SK-N-SH (cell line): ENCODE measurements at regions not wholly inside any gene's neighbourhood (a gene's known extent, or its start where the extent isn't known, plus 50 kb on each side); places are given as distances from the start of the nearest gene placed in this dataset.

Source experiments
- CTCF ChIA-PET: fragments of 300-600, 350-600 bp; formaldehyde crosslinking; extraction: SDS; loops from one replicate; lab custom pipeline; 2021; lab: Yijun Ruan, JAX
- POLR2A ChIA-PET: fragments of 350-600 bp; sonication (Branson Sonifier 250); formaldehyde crosslinking; extraction: SDS; loops from one replicate; lab custom pipeline; 2020; ENCODE audit warnings: antibody characterized with exemption, inconsistent platforms; lab: Yijun Ruan, JAX
- DNase-seq: peaks from one replicate; pipeline ENCODE4 v3.0.0; 2012
- H2AFZ ChIP-seq: fragments of 200-600 bp; sonication (generic); 2 replicates; pipeline ENCODE4 v1.8.1; 2016; ENCODE audit warnings: antibody characterized with exemption, mild to moderate bottlenecking, low read depth
- H3F3A ChIP-seq: fragments of 200-600 bp; sonication (generic); replicated peaks from 2 replicates; pipeline ENCODE3; 2016; ENCODE audit warnings: antibody characterized with exemption, mild to moderate bottlenecking; ENCODE audit not compliant: insufficient read depth
- H3K27ac ChIP-seq, 2 experiments: fragments of 200-500 bp in 1 of 2; fragments of 200-600 bp in 1 of 2; sonication (Bioruptor generic) in 1 of 2; sonication (generic), shearing (Covaris generic) in 1 of 2; 2 replicates each; pipeline versions ENCODE4 v1.5.1 to v1.6.1; 2014 to 2016; ENCODE audit warnings: low read depth in 2 of 2, inconsistent platforms in 1 of 2, low read length in 1 of 2, mild to moderate bottlenecking in 1 of 2, mixed read lengths in 1 of 2
- H3K27me3 ChIP-seq: fragments of 200-600 bp; sonication (generic), shearing (Covaris generic); 2 replicates; pipeline ENCODE4 v1.6.1; 2016; ENCODE audit warnings: mixed run types; ENCODE audit not compliant: insufficient read depth
- H3K36me3 ChIP-seq, 2 experiments: fragments of 200-500 bp in 1 of 2; fragments of 200-600 bp in 1 of 2; sonication (Bioruptor generic) in 1 of 2; sonication (generic) in 1 of 2; replicated peaks in 1 of 2; 2 replicates each; pipeline versions ENCODE3 to v1.5.1; 2014 to 2016; ENCODE audit warnings: low read length in 1 of 2, mild to moderate bottlenecking in 1 of 2; ENCODE audit not compliant: insufficient read depth in 2 of 2, control insufficient read depth in 1 of 2
- H3K4me1 ChIP-seq, 2 experiments: fragments of 200-500 bp in 1 of 2; fragments of 200-600 bp in 1 of 2; sonication (Bioruptor generic) in 1 of 2; sonication (generic), shearing (Covaris generic) in 1 of 2; 2 replicates each; pipeline versions ENCODE4 v1.5.1 to v1.6.1; 2014 to 2016; ENCODE audit warnings: low read depth in 1 of 2, low read length in 1 of 2, mixed run types in 1 of 2; ENCODE audit not compliant: insufficient read depth in 2 of 2, control insufficient read depth in 1 of 2
- H3K4me2 ChIP-seq: fragments of 200-600 bp; sonication (generic), shearing (Covaris generic); 2 replicates; pipeline ENCODE4 v1.6.1; 2017; ENCODE audit warnings: mixed run types
- H3K4me3 ChIP-seq, 2 experiments: fragments of 200-500 bp in 1 of 2; fragments of 200-600 bp in 1 of 2; sonication (Bioruptor generic) in 1 of 2; sonication (generic), shearing (Covaris generic) in 1 of 2; 2 replicates each; pipeline versions ENCODE4 v1.5.1 to v1.8.1; 2014 to 2016; ENCODE audit warnings: low read depth in 2 of 2, inconsistent platforms in 1 of 2, low read length in 1 of 2, mild to moderate bottlenecking in 1 of 2, mixed read lengths in 1 of 2, moderate library complexity in 1 of 2
- H3K79me2 ChIP-seq: fragments of 200-600 bp; sonication (generic); 2 replicates; pipeline ENCODE4 v1.8.1; 2017; ENCODE audit warnings: mild to moderate bottlenecking; ENCODE audit not compliant: insufficient read depth
- H3K9ac ChIP-seq: fragments of 200-600 bp; sonication (generic); 2 replicates; pipeline ENCODE4 v1.6.1; 2017; ENCODE audit warnings: mixed run types
- H3K9me2 ChIP-seq: fragments of 200-600 bp; sonication (generic); 2 replicates; pipeline ENCODE4 v1.6.1; 2017; ENCODE audit warnings: mixed run types
- H3K9me3 ChIP-seq: fragments of 200-600 bp; sonication (generic); 2 replicates; pipeline ENCODE4 v1.6.1; 2017; ENCODE audit warnings: mixed run types, mild to moderate bottlenecking, moderate library complexity
- H4K20me1 ChIP-seq: fragments of 200-600 bp; sonication (generic); 2 replicates; pipeline ENCODE4 v1.6.1; 2017; ENCODE audit warnings: mild to moderate bottlenecking, mixed run types; ENCODE audit not compliant: insufficient read depth
- ELF1 ChIP-seq: IDR thresholded peaks from 2 replicates; pipeline ENCODE4 v1.4.0; 2012
- GABPA ChIP-seq: IDR thresholded peaks from 2 replicates; pipeline ENCODE4 v1.4.0; 2012; ENCODE audit warnings: low read depth, mild to moderate bottlenecking
- GATA2 ChIP-seq: sonication (generic); formaldehyde crosslinking; IDR thresholded peaks from 2 replicates; pipeline ENCODE4 v1.5.0; 2020; ENCODE audit warnings: mild to moderate bottlenecking, missing genetic modification reagents
- MAX ChIP-seq: IDR thresholded peaks from 2 replicates; pipeline ENCODE4 v1.4.0; 2012; ENCODE audit warnings: low read depth
- MEF2A ChIP-seq: IDR thresholded peaks from 2 replicates; pipeline ENCODE4 v1.4.0; 2012; ENCODE audit warnings: low read depth, borderline replicate concordance
- MXI1 ChIP-seq: IDR thresholded peaks from 2 replicates; pipeline ENCODE4 v1.6.1; 2012; ENCODE audit warnings: mild to moderate bottlenecking, low read depth, low read length, improper control_type of control experiment
- POLR2AphosphoS5 ChIP-seq: IDR thresholded peaks from 2 replicates; pipeline ENCODE4 v1.6.1; 2012; ENCODE audit warnings: low read depth, low read length
- RCOR1 ChIP-seq: fragments of 150-350 bp; IDR thresholded peaks from 2 replicates; pipeline ENCODE4 v1.6.1; 2017; ENCODE audit warnings: antibody characterized with exemption, low read length
- RFX5 ChIP-seq: IDR thresholded peaks from 2 replicates; pipeline ENCODE4 v1.6.1; 2012; ENCODE audit warnings: mild to moderate bottlenecking, improper control_type of control experiment, low read length
- RXRA ChIP-seq: IDR thresholded peaks from 2 replicates; pipeline ENCODE4 v1.4.0; 2012; ENCODE audit warnings: low read depth, mild to moderate bottlenecking, borderline replicate concordance
- TAF1 ChIP-seq: IDR thresholded peaks from 2 replicates; pipeline ENCODE4 v1.6.1; 2012; ENCODE audit warnings: low read depth, mild to moderate bottlenecking, low read length, moderate library complexity, borderline replicate concordance
- TEAD4 ChIP-seq: IDR thresholded peaks from 2 replicates; pipeline ENCODE4 v1.4.0; 2012; ENCODE audit warnings: mild to moderate bottlenecking, borderline replicate concordance; ENCODE audit not compliant: insufficient read depth
- USF1 ChIP-seq: IDR thresholded peaks from 2 replicates; pipeline ENCODE4 v1.4.0; 2012; ENCODE audit warnings: low read depth, borderline replicate concordance
- USF2 ChIP-seq: fragments of 150-350 bp; IDR thresholded peaks from 2 replicates; pipeline ENCODE4 v1.6.1; 2017; ENCODE audit warnings: antibody characterized with exemption, low read length, low read depth, borderline replicate concordance
- ZBTB33 ChIP-seq: IDR thresholded peaks from 2 replicates; pipeline ENCODE4 v1.4.0; 2012; ENCODE audit warnings: low read depth, borderline replicate concordance
- whole genome bisulfite sequencing: methylation state at CpG from one replicate; pipeline ENCODE4 v1.1.6; 2017; ENCODE audit warnings: low lambda C conversion rate; 5-methylcytosine and 5-hydroxymethylcytosine counted together

GRCh38 chr13:65500481-65500880 lies 1729.7 kb downstream of the PCDH9 start:
- no peaks in the 10 kb centered on the region for H4K20me1 ChIP-seq
- no peak overlapping the region for H3K27ac ChIP-seq
- no peak overlapping the region for H3K4me2 ChIP-seq
- no peaks in the 10 kb centered on the region for H3F3A ChIP-seq
- POLR2A ChIA-PET, result no interaction called here
- CTCF ChIA-PET, result no interaction called here
- 0 out of 2 replicates have a peak overlapping the region, but pooled peaks have one; percentile 32 for H2AFZ ChIP-seq
- DNase-seq, result no peak
- H3K4me1 ChIP-seq, result no peaks in the 10 kb centered on the region
- no peaks in the 10 kb centered on the region; the same call in 1 of the 2 replicates for H3K9me3 ChIP-seq
- H3K4me3 ChIP-seq, result no peak overlapping the region
- no peaks in the 10 kb centered on the region for H3K9me2 ChIP-seq
- TF ChIP-seq RXRA (no peak), POLR2AphosphoS5 (no peak), TAF1 (no peak), RFX5 (no peak), TEAD4 (no peak), ZBTB33 (no peak), USF1 (no peak), GATA2 (CRISPR knock-in tag) (no peak), RCOR1 (no peak), ELF1 (no peak), GABPA (no peak), USF2 (no peak)
- H3K36me3 ChIP-seq, result no peaks in the 10 kb centered on the region
- WGBS, result 86% methylated on average over 3 of the region's 3 CpGs
- H3K27me3 ChIP-seq, result no peaks in the 10 kb centered on the region
- H3K79me2 ChIP-seq, result no peaks in the 10 kb centered on the region
- no peak overlapping the region for H3K9ac ChIP-seq

GRCh38 chr13:65499256-65499655 lies 1730.9 kb downstream of the PCDH9 start:
- no peak overlapping the region for H3K9ac ChIP-seq
- no peak for DNase-seq
- ChIA-PET POLR2A (no interaction called here), CTCF (no interaction called here)
- H3K27ac ChIP-seq, result no peak overlapping the region
- 93% methylated on average over 1 of the region's 1 CpG for WGBS
- H4K20me1 ChIP-seq, result no peaks in the 10 kb centered on the region
- H3K9me3 ChIP-seq, result no peaks in the 10 kb centered on the region
- H3K79me2 ChIP-seq, result no peaks in the 10 kb centered on the region
- H3K27me3 ChIP-seq, result no peaks in the 10 kb centered on the region
- TF ChIP-seq RFX5, result no peak
- no peak for TF ChIP-seq MEF2A
- TF ChIP-seq MXI1, result no peak
- no peak for TF ChIP-seq MAX
- no peak overlapping the region for H3K4me3 ChIP-seq
- H3K36me3 ChIP-seq, result no peaks in the 10 kb centered on the region
- no peaks in the 10 kb centered on the region for H3K9me2 ChIP-seq
- no peak overlapping the region for H3K4me2 ChIP-seq
- no peak overlapping the region for H2AFZ ChIP-seq
- no peaks in the 10 kb centered on the region for H3F3A ChIP-seq
- no peaks in the 10 kb centered on the region for H3K4me1 ChIP-seq
